ENCODE measurements at regions not wholly inside any gene's neighbourhood (a gene's known extent, or its start where the extent isn't known, plus 50 kb on each side); places are given as distances from the start of the nearest gene placed in this dataset.
A peak's percentile ranks its signal among the peaks of the same experiment; 100 is the strongest.

- H3K9me3 Mint-ChIP-seq = no peaks in the 10 kb centered on the region
- CTCF ChIA-PET = no interaction called here
- DNase-seq = peak in 9 of 14 experiments; percentile 27 to 68 (median 44)
Measured at GRCh38 chr17:77363821-77364361, 223.1 kb downstream of the SEC14L1 start.

GRCh38 chr17:77364381-77364911 lies 223.7 kb downstream of the SEC14L1 start:
- ATAC-seq (ENCODE audit: poor library complexity) (peak; percentile 57), DNase-seq (peak in 1 of 14 experiments; percentile 33)
- peak overlapping the region; percentile 9 for H3K4me3 ChIP-seq (ENCODE audit: low read length)
- H3K9me3 Mint-ChIP-seq = no peaks in the 10 kb centered on the region
- H3K27me3 ChIP-seq (ENCODE audit: control insufficient read depth in 1 of 2, insufficient read depth in 2 of 2, low read length in 2 of 2) = no peaks in the 10 kb centered on the region
- no peaks in the 10 kb centered on the region for H3K36me3 Mint-ChIP-seq (ENCODE audit: low read depth)
- H3K27ac Mint-ChIP-seq = peak overlapping the region; percentile 75
- ChIA-PET CTCF (no interaction called here), POLR2A (interaction anchor here (0.6 kb wide), 1 partner anchor 154 kb away, joined by 3 read pairs; no protein-coding TSS in a partner anchor)
- no peaks in the 10 kb centered on the region for H3K9me3 ChIP-seq (ENCODE audit: control insufficient read depth in 1 of 2, insufficient read depth in 1 of 2, low read length in 2 of 2)
- H3K36me3 ChIP-seq (ENCODE audit: insufficient read depth, low read length) = no peaks in the 10 kb centered on the region
- no peak for TF ChIP-seq CTCF (IDR thresholded peaks at IDR 0.05)
- peak overlapping the region; percentile 80 for H3K4me3 Mint-ChIP-seq
- peaks cover 56% of the 10 kb centered on the region for H3K4me1 Mint-ChIP-seq (ENCODE audit: low read depth)
- peaks cover 60% of the 10 kb centered on the region for H3K4me1 ChIP-seq (ENCODE audit: insufficient read depth, low read length)
- H3K27ac ChIP-seq (ENCODE audit: low read depth in 1 of 2, low read length in 2 of 2) = no peak overlapping the region
- no peaks in the 10 kb centered on the region for H3K27me3 Mint-ChIP-seq
- intact Hi-C loops (cut with DNase I, micrococcal nuclease) = no loop called here

More at GRCh38 chr17:77363821-77364361, 223.1 kb downstream of the SEC14L1 start:
- POLR2A ChIA-PET = interaction anchor here (1.3 kb wide), 1 partner anchor 77 kb away, joined by 4 read pairs; no protein-coding TSS in a partner anchor
- ATAC-seq (ENCODE audit: poor library complexity) = peak; percentile 78
- Histone ChIP-seq H3K27ac (ENCODE audit: low read depth in 1 of 2, low read length in 2 of 2) (peak overlapping the region in 1 of 2 donors; percentile 42), H3K9me3 (ENCODE audit: control insufficient read depth in 1 of 2, insufficient read depth in 1 of 2, low read length in 2 of 2) (no peaks in the 10 kb centered on the region), H3K4me1 (ENCODE audit: insufficient read depth, low read length) (peaks cover 55% of the 10 kb centered on the region), H3K4me3 (ENCODE audit: low read length) (peak overlapping the region; percentile 9), H3K36me3 (ENCODE audit: insufficient read depth, low read length) (no peaks in the 10 kb centered on the region), H3K27me3 (ENCODE audit: control insufficient read depth in 1 of 2, insufficient read depth in 2 of 2, low read length in 2 of 2) (no peaks in the 10 kb centered on the region)
- peak overlapping the region; percentile 75 for H3K27ac Mint-ChIP-seq
- H3K36me3 Mint-ChIP-seq (ENCODE audit: low read depth) = no peaks in the 10 kb centered on the region
- H3K27me3 Mint-ChIP-seq = no peaks in the 10 kb centered on the region
- peaks cover 53% of the 10 kb centered on the region for H3K4me1 Mint-ChIP-seq (ENCODE audit: low read depth)
- H3K4me3 Mint-ChIP-seq = peak overlapping the region; percentile 80
- intact Hi-C loops (cut with DNase I, micrococcal nuclease) = no loop called here
- no peak for TF ChIP-seq CTCF (IDR thresholded peaks at IDR 0.05)

DNA sequence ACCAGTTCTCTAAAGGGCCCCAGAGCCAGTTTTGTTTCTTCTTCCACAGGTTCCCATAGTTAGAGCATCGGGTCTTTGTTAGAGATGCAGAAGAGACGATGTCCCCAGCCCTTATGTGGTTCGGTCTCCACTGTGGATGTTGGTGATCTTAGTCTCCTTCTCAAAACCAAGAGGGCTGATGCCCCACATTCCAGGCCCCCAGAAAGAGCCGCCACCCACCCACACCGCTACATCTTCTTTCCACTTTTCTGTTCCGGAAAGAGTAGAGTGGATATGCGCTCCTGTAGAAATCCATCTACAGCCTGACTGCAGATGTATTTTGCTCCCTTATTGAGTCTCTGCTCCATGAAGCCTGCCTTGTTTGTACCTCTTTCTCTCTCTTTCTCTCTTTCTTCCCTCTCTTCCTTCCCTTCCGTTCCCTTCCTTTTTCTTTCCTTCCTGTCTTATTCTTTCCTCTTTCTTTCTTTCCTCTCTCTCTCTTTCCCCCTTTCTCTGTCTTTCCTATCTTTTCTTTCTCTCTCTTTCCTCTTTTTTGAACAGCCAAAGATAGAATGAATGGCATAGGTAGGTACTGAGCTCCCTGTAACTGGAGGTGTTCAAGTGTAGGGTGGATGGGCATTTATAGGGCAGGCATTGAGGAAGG lies 224.3 kb downstream of the SEC14L1 start:
- H3K27ac Mint-ChIP-seq = no peak overlapping the region
- H3K9me3 Mint-ChIP-seq = no peaks in the 10 kb centered on the region
- no peaks in the 10 kb centered on the region for H3K36me3 Mint-ChIP-seq (ENCODE audit: low read depth)
- Histone ChIP-seq H3K9me3 (ENCODE audit: control insufficient read depth in 1 of 2, insufficient read depth in 1 of 2, low read length in 2 of 2) (no peaks in the 10 kb centered on the region), H3K36me3 (ENCODE audit: insufficient read depth, low read length) (no peaks in the 10 kb centered on the region), H3K4me3 (ENCODE audit: low read length) (no peak overlapping the region), H3K27ac (ENCODE audit: low read depth in 1 of 2, low read length in 2 of 2) (no peak overlapping the region), H3K4me1 (ENCODE audit: insufficient read depth, low read length) (peaks cover 66% of the 10 kb centered on the region), H3K27me3 (ENCODE audit: control insufficient read depth in 1 of 2, insufficient read depth in 2 of 2, low read length in 2 of 2) (no peaks in the 10 kb centered on the region)
- peaks cover 62% of the 10 kb centered on the region for H3K4me1 Mint-ChIP-seq (ENCODE audit: low read depth)
- intact Hi-C loops (cut with DNase I, micrococcal nuclease) = no loop called here
- no peak for TF ChIP-seq CTCF (IDR thresholded peaks at IDR 0.05)
- DNase-seq = no peak
- no peak for ATAC-seq (ENCODE audit: poor library complexity)
- CTCF ChIA-PET = no interaction called here
- peak overlapping the region; percentile 17 for H3K4me3 Mint-ChIP-seq
- H3K27me3 Mint-ChIP-seq = no peaks in the 10 kb centered on the region
- POLR2A ChIA-PET = interaction anchor here (0.6 kb wide), 1 partner anchor 153 kb away, joined by 3 read pairs; no protein-coding TSS in a partner anchor
